NCI-H69 (cell line): ENCODE measurements at regions not wholly inside any gene's neighbourhood (a gene's known extent, or its start where the extent isn't known, plus 50 kb on each side); places are given as distances from the start of the nearest gene placed in this dataset.
"Not testable (repeated sequence)": the region's sequence is repeated elsewhere in the genome, so short reads cannot be mapped to it uniquely, and the experiment has no call there.

Source experiments
- DNase-seq: peaks from one replicate; lab custom pipeline; 2025; lab: John Stamatoyannopoulos, UW

DNA sequence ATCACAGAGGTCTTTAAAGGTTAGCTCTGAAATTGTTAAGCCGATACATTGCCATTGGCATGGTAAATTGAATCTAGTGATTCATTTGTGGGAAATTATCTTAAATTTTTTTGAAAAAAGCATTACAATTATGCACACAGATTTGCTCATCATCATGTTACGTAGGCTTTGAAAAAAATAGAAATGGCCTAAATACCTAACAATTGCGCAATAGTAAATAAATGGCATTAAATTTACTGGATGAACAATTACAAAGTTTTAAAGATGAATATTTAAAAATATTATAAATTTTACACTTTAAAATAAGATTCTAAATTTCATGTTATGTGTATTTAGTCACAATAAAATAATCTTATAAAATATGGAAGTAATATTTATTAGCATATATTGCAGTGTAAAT, 171.3 kb downstream of the RPRM start:
- no peak for DNase-seq

DNA sequence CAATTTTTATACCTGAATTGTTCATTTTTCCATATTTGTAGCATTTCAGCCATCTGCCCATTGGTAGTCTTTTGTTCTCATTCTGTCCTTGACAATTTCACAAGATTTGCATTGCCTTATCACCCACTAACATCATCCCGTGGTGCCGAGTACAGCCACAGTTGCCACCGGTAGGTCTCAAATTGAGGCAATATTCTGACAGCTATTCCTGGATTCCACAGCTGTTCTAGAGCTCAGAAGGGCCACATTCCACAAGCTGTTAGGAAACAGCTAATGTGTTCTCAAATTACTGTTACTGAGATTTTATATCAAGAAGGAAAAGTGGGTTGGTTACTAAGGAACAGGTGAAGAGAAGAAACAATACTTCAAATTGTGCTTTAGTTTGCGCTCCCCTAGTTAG, 178.8 kb downstream of the RPRM start:
- no peak for DNase-seq

DNA sequence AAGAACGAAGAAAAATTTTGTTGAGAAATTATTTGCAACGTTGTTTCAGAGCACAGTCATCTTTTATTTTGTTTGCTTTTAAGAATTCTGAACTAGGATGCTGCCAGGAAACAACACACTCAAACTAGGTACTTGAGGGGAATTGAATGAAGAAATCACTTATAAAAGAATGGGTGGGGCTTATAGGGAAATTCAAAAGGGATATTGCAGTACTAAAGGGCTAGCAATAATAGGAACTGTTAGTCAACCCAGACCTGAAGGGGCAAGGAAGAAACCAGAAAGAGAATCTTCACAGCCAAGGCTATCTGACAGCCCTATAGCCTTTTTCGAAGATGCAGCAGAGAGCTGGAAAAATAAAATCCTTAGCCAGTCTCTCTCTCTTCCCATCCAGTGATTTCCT, 179.3 kb downstream of the RPRM start:
- DNase-seq, result no peak

DNA sequence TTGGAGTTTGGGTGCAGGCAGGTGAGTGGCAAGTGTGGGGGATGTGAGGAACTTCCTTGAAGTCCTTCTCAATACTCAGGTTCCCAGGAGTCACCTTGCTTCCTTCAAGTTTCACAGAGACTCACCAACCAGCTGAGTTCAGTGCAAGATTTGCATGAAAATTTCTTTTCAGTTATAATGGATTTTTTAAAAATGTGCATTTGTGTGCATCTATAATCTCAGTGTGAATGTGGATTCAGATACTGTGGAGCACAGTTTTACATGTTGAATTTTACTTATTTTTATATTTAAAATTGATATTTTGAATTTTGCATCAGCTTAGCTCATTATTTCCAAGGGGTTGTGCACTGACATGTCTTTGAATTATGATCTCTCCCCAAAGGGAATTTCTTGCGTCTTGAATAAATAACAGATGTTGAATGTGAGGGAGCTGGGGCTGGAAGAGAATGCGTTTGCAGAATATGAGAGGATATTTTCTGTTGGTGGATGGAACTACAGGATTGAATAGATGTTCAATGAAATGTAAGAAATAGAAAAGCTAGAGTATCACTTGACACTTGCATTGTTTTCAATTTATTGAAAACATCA, 184.3 kb downstream of the RPRM start:
- DNase-seq, result peak; percentile 43

DNA sequence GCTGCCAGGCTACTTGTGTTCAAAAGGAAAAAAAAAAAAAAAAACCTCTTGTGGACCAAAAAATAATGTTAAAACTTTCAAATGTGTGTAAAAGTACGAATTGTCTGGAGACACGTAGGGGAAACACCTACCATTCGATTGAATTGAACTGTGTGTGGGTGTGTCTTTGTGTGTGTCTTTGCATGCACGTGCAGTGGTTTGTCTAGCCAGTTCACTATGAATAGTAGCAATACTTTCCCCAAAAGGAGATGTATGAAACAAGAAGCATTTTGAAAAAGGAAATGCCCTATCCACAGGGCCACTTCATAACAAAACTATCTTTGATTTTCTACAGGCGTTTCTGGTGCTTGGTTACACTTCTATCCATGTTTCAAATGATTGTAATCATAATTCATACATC, 186.8 kb downstream of the RPRM start:
- no peak for DNase-seq

DNA sequence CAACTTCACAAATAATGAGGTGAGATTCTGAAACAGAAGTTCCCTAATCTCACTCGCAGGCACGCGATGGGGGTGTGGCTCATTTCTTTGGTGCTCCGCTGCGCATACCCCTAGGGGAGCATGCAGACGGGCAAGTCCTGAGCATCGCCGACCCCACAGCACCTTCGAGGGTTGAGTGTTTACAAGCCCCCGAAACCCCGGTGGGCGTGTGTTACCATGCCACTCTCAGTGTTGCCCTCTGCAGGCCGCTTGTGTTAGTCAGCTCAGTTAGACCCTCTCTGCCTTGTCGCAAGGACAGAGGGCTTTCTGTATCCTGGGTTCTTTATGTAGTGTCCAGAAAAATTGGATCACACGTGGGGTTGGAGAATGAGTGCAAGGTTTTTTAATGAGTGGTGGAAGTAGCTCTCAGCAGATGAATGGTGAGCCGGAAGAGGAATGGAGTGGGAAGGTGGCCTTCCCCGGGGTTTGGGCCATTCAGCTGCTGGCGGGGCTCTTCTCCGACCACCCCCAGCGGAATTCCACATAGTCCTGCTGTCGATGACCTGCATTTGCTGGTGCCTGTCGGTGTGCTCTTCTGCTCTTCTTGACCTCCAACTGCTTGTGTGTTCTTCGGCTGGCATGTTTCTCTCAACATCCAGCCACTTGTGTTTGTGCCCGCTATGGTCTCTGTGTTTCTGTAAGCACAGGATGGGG, 191.3 kb downstream of the RPRM start:
- peak; percentile 39 for DNase-seq

DNA sequence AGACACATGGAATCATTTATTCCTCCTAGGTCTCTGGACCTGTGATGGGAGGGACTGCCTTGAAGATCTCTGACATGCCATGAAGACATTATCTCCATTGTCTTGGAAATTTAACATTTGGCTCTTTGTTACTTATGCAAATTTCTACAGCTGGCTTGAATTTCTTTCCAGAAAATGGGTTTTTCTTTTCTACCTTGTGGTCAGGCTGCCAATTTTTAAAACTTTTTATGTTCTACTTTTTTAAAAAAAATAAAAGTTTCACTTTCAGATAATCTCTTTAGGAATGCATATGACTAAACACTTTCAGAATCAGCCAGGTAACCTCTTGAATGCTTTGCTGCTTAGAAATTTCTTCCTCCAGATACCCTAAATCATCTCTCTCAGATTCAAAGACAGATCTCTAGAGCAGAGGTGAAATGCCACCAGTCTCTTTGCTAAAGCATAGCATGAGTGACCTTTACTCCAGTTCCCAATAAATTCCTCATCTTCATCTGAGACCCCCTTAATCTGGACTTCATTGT, 209.6 kb downstream of the RPRM start:
- no peak for DNase-seq

DNA sequence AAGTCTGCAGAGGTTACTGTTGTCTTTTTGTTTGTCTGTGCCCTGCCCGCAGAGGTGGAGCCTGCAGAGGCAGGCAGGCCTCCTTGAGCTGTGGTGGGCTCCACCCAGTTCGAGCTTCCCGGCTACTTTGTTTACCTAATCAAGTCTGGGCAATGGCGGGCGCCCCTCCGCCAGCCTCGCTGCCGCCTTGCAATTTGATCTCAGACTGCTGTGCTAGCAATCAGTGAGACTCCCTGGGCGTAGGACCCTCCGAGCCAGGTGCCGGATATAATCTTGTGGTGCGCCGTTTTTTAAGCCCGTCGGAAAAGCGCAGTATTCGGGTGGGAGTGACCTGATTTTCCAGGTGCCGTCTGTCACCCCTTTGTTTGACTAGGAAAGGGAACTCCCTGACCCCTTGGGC, 221.7 kb downstream of the RPRM start:
- DNase-seq, result not testable (repeated sequence)

DNA sequence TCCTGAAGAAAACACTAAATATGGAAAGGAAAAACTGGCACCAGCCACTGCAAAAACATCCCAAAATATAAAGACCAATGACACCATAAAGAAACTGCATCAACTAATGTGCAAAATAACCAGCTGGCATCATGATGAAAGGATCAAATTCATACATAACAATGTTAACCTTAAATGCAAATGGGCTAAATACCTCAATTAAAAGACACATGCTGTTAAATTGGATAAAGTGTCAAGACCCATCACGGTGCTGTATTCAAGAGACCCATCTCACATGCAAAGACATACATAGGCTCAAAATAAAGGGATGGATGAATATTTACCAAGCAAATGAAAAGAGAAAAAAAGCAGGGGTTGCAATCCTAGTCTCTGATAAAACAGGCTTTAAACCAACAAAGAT, 231.9 kb downstream of the RPRM start:
- DNase-seq, result peak; percentile 5

DNA sequence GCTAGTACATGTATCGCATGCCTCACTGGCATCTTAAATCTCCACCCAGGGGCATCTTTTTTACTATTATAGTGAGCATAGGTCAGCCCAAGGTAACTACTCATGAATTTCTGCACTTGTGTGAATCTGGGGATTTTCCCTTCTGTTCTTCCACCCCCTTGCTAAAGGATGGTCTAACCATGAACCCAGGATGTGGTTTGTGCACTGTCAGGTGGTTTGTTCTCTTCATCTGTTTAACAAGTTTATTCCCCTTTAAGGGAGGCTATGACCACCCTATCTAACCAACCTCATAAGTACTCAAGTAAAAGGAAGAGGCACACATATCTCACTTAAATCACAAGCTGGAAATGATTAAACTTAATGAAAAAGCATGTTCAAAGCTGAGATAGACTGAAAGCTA, 243.0 kb downstream of the RPRM start:
- DNase-seq, result no peak

DNA sequence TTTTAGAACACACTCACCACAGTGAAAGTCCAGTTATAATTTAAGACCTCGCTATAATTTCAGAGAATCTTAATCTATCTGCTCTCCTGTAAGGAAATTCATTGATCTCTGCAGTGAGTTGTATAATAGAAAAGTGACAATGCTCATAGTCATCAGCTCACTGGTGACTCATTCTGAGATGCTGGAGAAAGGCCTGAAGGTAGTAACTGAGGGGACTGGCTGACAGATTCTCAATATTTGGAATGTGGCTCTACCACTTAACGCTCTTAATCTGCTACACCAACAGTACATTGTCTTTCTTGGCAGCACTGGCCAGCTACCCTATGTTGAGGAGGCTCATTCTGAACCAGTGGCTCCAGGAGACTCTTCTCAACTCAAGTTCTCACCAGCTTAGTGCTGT, 246.1 kb downstream of the RPRM start:
- no peak for DNase-seq

DNA sequence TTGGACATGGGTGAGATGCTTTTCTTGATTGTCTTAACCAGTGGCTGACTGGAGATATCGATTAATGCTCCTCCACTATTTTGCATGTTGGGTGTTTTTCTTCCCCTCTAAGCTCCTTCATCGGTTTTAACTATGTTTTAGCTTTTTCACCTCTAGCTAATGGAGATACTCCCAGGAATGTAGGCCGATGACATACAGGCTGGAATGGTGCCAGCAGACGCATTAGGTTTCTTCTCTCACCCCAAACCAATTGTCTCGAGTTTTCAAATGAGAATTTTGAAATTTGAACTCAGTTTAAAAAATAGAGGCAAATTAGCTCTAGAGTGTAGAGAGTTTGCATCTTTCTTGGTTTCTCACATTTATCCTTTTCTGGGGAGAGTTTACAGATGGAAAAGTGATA, 247.6 kb downstream of the RPRM start:
- DNase-seq, result peak; percentile 82

DNA sequence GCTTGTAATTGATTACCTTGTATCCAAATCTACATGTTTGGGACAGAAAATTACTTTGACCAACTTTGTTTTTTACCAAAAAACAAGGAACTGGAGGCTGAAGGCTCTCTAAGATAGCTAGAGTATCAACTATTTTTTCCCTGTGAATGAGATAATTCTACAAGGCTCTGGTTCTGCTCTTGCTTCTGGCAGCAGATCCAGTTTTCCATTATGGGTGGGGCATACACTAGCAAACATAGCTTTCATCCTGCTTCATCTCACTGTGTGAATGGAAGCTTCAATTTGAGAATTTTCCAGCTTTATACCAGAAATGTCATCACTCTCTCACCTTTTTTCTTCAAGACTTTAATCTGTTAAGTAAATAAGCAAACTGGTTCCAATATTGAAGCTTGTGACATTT, 249.7 kb downstream of the RPRM start:
- DNase-seq, result no peak

DNA sequence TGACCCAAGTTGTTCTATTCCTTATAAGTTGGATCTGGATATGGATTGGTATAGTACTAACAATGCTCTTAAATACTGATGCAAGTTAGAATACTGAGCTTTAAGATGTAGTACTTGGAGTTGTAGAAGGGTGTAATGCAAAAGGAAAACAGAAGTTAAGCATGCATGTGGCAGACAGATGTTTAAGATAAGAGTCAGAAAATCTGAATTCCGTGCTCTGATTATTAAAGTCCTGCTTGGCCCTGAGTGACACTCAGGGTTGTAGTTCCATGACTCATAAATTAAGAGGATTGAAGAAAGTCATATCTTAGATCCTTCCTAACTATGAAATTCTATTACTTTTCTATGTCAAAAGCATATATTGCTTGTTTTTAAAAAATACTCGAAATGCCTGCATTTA, 250.6 kb downstream of the RPRM start:
- no peak for DNase-seq

DNA sequence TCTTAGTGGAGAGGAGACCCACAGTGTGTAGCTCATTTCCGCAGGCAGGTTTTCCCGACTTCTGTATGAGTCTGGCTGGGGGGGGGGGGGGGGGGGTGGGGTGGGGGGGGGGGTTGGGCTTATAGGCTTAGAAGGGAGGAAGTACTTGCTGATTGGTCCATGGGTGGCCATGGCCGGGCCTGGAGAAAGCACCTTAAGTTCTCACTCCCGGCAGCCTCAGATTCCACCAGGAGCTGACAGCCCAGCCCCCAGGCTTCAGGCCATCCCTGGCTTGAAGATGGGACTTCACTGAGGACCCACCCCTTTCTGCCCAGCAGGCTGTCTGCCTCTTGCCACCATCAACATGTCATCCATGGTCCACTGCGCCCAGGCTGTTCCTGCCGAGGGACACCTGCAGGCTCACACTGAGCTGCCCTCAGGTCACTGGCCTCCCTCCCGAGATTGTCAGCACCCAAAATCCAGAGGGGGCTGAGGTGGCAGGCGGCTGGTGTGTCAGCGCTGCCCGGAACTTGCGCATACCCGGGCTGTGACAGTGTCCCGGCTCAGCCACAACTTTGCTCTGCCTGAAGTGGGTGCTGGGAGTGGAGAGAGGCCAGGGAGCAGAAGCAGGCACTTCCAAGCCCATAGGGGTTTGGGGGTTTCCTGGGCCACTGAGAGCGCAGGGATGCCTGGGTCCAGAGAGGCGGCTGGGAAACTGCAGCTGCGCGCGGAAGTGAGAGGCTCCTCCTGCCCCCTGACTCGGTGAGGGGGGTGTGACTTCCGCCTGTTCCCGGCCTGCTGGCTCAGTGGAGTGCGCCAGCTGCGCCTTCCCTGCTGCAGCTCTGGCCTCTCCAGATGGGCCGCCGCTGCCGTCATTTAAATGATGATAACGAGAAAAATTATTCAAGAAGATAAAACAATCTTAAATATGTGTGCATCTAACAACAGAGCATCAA, 256.1 kb downstream of the RPRM start:
- DNase-seq, result peak; percentile 81

DNA sequence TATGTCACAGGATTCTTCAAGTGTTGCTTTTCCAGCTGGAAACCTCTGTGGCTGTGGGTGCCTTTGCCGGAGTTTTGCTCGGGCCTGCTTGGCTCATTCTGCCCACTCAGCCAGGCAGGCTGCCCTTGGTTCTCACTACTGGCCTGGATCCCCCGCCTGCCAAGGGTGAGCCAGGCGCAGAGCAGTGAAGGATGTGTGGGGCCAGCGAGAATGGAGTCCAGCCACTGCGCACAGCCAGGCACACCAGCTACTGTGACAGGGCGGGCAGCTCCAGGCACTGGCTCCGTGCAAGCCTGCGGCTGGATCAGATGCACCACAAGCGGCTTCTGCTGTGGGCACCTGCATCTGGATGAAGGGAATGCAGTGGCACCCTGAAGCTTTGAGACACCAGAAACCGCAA, 257.1 kb downstream of the RPRM start:
- DNase-seq, result no peak

DNA sequence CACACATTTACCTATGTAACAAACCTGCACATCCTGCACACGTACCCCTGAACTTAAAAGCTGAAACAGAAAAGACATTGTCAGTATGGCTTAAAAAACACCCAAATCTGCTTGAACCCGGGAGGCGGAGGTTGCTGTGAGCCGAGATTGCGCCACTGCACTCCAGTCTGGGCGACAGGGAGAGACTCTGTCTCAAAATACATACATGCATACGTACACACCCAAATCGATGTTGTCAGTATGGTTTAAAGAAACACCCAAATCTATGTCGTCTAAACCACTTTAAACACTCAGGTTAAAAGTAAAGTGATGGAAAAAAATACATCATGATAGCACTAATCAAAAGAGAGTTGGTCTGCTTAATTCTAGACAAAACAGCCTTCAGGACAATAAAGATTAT, 257.5 kb downstream of the RPRM start:
- no peak for DNase-seq

DNA sequence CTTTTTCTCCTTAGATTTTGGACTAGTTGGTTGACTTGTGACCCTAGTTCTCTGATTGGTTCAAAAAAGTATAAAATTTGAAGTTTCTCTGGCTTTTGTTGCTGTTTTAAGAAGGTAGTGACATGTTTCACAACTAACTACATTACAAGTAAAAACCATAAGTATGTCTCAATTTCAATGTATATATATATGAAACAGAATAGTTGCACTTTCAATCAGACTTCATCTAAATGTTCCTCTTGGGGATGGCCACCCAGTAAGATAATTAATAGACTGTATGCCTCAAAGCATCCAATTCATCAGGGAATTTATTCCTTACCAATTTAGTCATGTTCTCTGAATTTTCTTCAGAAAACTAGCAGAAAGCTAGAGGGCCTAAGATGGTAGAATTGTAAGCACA, 259.7 kb downstream of the RPRM start:
- DNase-seq, result no peak

DNA sequence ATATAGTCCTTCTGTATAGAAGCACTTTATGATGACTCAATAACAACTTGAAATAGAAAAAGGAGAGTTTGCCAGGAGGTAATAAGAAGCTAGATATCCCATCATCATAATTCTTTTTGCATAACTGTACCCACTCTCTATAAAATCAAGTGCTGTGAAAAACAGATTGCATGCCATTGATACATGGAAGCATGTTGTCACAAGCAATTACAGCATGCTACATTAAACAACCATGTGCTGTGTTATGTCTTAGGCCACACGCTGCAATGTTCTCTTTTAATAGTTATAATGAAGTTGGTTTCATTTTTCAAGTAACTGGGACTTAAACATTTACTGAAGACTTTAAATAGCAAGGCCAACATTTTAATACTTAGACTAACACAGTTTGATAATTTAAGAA, 264.2 kb downstream of the RPRM start:
- no peak for DNase-seq

DNA sequence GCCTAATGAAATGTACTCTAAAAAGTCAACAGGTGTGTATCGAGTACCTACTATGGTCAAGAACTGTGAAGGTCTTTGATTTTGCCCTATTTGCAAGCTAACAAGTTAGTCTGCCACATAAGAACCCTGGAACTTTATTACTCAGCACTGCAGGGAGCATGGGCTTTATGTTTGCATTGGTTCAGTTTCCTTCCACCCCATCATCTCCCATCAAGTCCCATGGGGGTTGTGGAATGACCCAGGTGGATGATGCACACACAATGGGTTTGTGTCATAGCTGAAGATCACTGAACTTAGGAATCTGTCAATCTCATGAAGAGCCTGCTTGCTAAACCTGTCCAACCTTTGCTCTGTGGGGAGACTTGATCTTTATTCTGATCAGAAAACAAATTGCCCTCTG, 265.5 kb downstream of the RPRM start:
- DNase-seq, result peak; percentile 25

DNA sequence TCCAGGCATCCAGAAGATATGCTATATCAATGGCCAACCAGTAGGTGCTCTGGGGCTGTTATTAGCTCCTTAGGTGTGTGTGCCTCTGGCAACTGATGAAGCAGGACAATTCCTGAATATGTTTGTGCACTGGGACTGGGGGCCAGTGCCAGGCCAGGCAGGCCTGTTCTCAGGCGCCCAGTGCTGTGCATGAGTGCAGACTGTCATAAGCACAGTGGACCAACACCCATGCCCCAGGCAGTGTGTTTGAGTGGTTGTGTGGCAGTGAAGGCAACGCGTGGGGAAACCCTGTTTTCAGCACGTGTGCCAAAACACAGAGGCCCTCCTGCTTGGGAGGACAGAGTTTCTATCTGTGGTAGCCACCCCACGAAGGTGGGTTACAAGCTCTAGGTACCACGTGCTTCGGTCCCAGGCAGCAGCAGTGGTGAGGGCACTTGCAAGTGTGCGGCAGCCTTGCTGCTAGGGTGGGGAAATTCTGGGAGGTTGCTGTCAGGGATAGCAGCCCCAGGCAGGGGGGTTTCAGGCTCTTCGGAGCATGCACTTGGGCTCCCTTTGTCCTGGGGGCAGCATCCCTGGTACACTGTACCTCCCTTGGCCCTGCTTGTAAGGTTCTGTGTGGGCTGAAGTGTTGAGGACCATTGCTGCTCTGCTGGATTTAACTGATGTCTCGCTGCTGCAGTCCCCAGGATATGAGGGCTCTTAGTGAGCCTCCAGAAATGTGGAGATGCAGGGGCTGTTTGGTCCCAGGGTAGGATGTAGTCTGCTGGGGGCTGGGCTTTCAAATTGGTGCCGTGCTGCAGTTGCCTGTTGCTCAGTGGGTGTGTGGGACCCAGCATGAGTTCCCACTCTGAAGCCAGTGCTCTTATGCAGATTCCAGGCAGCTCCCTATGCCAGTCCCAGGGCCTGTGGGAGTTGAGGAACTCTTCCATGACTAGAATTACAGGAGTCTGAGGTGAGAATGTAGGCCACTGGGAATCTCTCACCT, 280.9 kb downstream of the RPRM start:
- no peak for DNase-seq
